GM12878 (cell line): ENCODE measurements at regions not wholly inside any gene's neighbourhood (a gene's known extent, or its start where the extent isn't known, plus 50 kb on each side); places are given as distances from the start of the nearest gene placed in this dataset.

Experiments used
- CBFB ChIP-seq: IDR thresholded peaks from 2 replicates; pipeline ENCODE4 v1.6.1; 2016; ENCODE audit warnings: antibody characterized with exemption, low read depth
- CBX5 ChIP-seq: sonication (generic); IDR thresholded peaks from 2 replicates; pipeline ENCODE4 v1.6.1; 2016; ENCODE audit warnings: low read depth, moderate library complexity, mild to moderate bottlenecking, inconsistent platforms
- EGR1 ChIP-seq, 2 experiments: IDR thresholded peaks; 1 replicate in 1 of 2; 2 replicates in 1 of 2; pipeline ENCODE4 v1.6.1; 2011 to 2012; ENCODE audit warnings: low read depth in 2 of 2, low read length in 2 of 2, borderline replicate concordance in 1 of 2, mild to moderate bottlenecking in 1 of 2, moderate library complexity in 1 of 2
- PKNOX1 ChIP-seq: fragments of 450-650 bp; IDR thresholded peaks from 2 replicates; pipeline ENCODE4 v1.6.1; 2016; ENCODE audit warnings: mild to moderate bottlenecking
- TCF7 ChIP-seq: IDR thresholded peaks from 2 replicates; pipeline ENCODE4 v1.6.1; 2014; ENCODE audit warnings: antibody characterized with exemption, borderline replicate concordance
- TF ChIP-seq, protein P1 (sequence below): IDR thresholded peaks from 2 replicates; pipeline ENCODE4 v1.6.1; 2012; ENCODE audit warnings: mild to moderate bottlenecking, low read depth, low read length

GRCh38 chr4:14887842-14888433 lies 114.3 kb upstream of the CPEB2 start:
- TF ChIP-seq TCF7 (no peak), CBX5 (no peak), CBFB (no peak), PKNOX1 (no peak), EGR1 (IDR thresholded peaks at IDR 0.05; ENCODE audit: borderline replicate concordance in 1 of 2, low read depth in 2 of 2, low read length in 2 of 2) (no peak)
- TF ChIP-seq, protein P1, sequence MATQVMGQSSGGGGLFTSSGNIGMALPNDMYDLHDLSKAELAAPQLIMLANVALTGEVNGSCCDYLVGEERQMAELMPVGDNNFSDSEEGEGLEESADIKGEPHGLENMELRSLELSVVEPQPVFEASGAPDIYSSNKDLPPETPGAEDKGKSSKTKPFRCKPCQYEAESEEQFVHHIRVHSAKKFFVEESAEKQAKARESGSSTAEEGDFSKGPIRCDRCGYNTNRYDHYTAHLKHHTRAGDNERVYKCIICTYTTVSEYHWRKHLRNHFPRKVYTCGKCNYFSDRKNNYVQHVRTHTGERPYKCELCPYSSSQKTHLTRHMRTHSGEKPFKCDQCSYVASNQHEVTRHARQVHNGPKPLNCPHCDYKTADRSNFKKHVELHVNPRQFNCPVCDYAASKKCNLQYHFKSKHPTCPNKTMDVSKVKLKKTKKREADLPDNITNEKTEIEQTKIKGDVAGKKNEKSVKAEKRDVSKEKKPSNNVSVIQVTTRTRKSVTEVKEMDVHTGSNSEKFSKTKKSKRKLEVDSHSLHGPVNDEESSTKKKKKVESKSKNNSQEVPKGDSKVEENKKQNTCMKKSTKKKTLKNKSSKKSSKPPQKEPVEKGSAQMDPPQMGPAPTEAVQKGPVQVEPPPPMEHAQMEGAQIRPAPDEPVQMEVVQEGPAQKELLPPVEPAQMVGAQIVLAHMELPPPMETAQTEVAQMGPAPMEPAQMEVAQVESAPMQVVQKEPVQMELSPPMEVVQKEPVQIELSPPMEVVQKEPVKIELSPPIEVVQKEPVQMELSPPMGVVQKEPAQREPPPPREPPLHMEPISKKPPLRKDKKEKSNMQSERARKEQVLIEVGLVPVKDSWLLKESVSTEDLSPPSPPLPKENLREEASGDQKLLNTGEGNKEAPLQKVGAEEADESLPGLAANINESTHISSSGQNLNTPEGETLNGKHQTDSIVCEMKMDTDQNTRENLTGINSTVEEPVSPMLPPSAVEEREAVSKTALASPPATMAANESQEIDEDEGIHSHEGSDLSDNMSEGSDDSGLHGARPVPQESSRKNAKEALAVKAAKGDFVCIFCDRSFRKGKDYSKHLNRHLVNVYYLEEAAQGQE = no peak
